Naive B cell (primary cell): ENCODE measurements at regions not wholly inside any gene's neighbourhood (a gene's known extent, or its start where the extent isn't known, plus 50 kb on each side); places are given as distances from the start of the nearest gene placed in this dataset.

Experiments
- ATAC-seq, 2 donors: fragments of 150-1000 bp; cut with Tn5 transposase; 2 replicates each; pipeline ENCODE4 v1.10.0; 2021; ENCODE audit warnings: low read depth in 2 of 2, mild to moderate bottlenecking in 2 of 2, moderate library complexity in 2 of 2
- DNase-seq: peaks from one replicate; pipeline ENCODE4 v3.0.0; 2022
- H3K27ac Mint-ChIP-seq, 6 donors: one replicate each; pipeline ENCODE4 v1.8.0; 2020 to 2022; ENCODE audit warnings: mild to moderate bottlenecking in 6 of 6, mixed read lengths in 6 of 6, moderate library complexity in 5 of 6, inconsistent platforms in 2 of 6
- H3K27me3 Mint-ChIP-seq, 3 donors: one replicate each; pipeline ENCODE4 v1.8.0; 2021 to 2022; ENCODE audit warnings: mixed read lengths in 3 of 3, mild to moderate bottlenecking in 1 of 3
- H3K36me3 Mint-ChIP-seq, 2 donors: one replicate each; pipeline ENCODE4 v1.8.0; 2020 to 2022; ENCODE audit warnings: mixed read lengths in 2 of 2, inconsistent platforms in 1 of 2, mild to moderate bottlenecking in 1 of 2
- H3K4me1 Mint-ChIP-seq, 3 donors: one replicate each; pipeline ENCODE4 v1.8.0; 2020 to 2022; ENCODE audit warnings: mixed read lengths in 3 of 3, inconsistent platforms in 1 of 3, mild to moderate bottlenecking in 1 of 3, moderate library complexity in 1 of 3
- H3K4me3 Mint-ChIP-seq, 8 donors: one replicate each; pipeline ENCODE4 v1.8.0; 2020 to 2022; ENCODE audit warnings: mild to moderate bottlenecking in 8 of 8, mixed read lengths in 8 of 8, moderate library complexity in 8 of 8, inconsistent platforms in 2 of 8
- H3K9me3 Mint-ChIP-seq, 7 donors: one replicate each; pipeline ENCODE4 v1.8.0; 2020 to 2022; ENCODE audit warnings: mixed read lengths in 7 of 7, mild to moderate bottlenecking in 5 of 7, inconsistent platforms in 2 of 7, moderate library complexity in 1 of 7

DNA sequence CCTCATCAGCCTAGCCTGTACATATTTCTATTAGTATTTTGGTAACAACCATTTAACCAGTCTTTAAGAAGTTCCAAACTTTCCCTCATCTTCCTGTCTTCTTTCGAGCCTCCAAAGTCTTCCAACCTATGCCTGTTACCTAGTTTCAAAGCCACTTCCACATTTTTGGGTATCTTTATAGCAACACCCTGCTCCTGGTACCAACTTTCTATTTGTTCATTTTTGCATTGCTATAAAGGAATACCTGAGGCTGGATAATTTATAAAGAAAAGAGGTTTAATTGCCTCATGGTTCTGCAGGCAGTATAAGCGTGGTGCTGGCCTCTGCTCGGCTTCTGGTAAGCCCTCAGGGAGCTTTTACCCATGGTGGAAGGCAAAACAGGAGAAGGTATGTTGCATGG is 578.8 kb upstream of the AUTS2 start:
- peaks cover 0 to 8% of the 10 kb centered on the region in 2 donors for H3K36me3 Mint-ChIP-seq
- H3K27ac Mint-ChIP-seq: no peak overlapping the region
- no peak overlapping the region for H3K4me3 Mint-ChIP-seq
- H3K27me3 Mint-ChIP-seq: peaks cover 0 to 10% (median 0%) of the 10 kb centered on the region in 3 donors
- H3K9me3 Mint-ChIP-seq: peaks cover 11 to 41% (median 17%) of the 10 kb centered on the region in 7 donors
- H3K4me1 Mint-ChIP-seq: no peaks in the 10 kb centered on the region
- ATAC-seq (no peak), DNase-seq (no peak)

DNA sequence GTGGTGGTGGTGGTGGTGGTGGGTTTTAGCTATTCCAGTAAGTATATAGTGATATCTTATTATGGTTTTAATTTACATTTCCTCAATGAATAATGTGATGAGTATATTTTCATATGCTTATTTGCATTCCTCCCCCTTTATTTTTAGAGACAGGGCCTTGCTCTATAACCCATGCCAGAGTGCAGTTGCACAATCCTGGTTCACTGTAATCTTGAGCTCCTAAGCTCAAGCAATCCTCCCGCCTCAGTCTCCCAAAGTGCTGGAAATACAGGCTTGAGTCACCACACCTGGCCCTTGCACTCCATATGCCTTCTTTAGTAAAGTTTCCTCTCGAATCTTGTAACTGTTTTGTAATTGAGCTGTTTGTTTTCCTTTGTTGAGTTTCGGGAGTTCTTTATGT is 577.7 kb upstream of the AUTS2 start:
- DNase-seq (no peak), ATAC-seq (no peak)
- no peak overlapping the region for H3K4me3 Mint-ChIP-seq
- H3K9me3 Mint-ChIP-seq: peaks cover 13 to 30% (median 16%) of the 10 kb centered on the region in 7 donors
- no peaks in the 10 kb centered on the region for H3K4me1 Mint-ChIP-seq
- no peak overlapping the region for H3K27ac Mint-ChIP-seq
- peaks cover 0 to 8% of the 10 kb centered on the region in 2 donors for H3K36me3 Mint-ChIP-seq
- peaks cover 0 to 10% (median 0%) of the 10 kb centered on the region in 3 donors for H3K27me3 Mint-ChIP-seq

DNA sequence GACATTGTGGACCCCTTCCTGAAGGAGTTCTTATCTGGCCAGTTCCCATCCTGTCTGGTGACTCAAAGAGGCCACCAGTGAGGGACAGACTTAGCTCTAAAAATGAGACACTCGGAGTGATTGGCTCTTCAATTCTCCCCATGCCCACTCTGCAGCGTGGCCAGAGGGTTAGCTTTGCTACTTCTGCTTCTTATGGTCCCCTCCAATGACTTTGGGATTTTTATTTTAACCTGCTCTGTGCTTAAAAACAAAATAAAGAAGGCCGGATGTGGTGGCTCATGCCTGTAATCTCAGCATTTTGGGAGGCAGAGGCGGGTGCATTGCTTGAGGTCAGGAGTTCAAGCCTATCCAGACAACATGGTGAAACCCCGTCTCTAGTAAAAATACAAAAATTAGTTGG is 573.0 kb upstream of the AUTS2 start:
- peaks cover 0 to 3% (median 0%) of the 10 kb centered on the region in 3 donors for H3K27me3 Mint-ChIP-seq
- peaks cover 3 to 14% (median 8%) of the 10 kb centered on the region in 7 donors for H3K9me3 Mint-ChIP-seq

DNA sequence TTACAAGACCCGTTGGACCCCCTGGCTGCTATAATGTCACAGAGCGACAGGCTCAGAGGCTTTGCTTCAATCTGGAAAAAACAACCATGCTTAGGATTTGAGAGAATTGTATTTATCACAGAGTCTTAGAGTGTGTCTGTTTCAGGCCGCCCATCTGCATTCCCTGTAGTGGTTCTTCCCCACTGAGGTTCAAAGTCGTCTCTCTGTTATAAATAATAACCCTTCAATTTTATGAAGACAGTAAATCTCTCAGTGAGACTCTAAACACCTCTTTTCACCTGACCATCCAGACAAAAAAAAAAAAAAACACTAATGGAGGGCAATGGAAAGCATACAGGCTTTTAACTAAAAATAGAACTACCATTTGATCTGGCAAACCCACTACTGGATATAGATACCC is 565.4 kb upstream of the AUTS2 start:
- no peaks in the 10 kb centered on the region for H3K4me1 Mint-ChIP-seq
- no peaks in the 10 kb centered on the region for H3K27me3 Mint-ChIP-seq
- no peak overlapping the region for H3K4me3 Mint-ChIP-seq
- ATAC-seq (no peak), DNase-seq (no peak)
- no peak overlapping the region for H3K27ac Mint-ChIP-seq
- H3K36me3 Mint-ChIP-seq: no peaks in the 10 kb centered on the region
- peaks cover 0 to 7% (median 3%) of the 10 kb centered on the region in 7 donors for H3K9me3 Mint-ChIP-seq

More for the DNA sequence above, 573.0 kb upstream of the AUTS2 start:
- Mint-ChIP-seq H3K36me3 (no peaks in the 10 kb centered on the region), H3K27ac (no peak overlapping the region), H3K4me3 (no peak overlapping the region), H3K4me1 (no peaks in the 10 kb centered on the region)
- no peak for DNase-seq
- ATAC-seq: no peak

DNA sequence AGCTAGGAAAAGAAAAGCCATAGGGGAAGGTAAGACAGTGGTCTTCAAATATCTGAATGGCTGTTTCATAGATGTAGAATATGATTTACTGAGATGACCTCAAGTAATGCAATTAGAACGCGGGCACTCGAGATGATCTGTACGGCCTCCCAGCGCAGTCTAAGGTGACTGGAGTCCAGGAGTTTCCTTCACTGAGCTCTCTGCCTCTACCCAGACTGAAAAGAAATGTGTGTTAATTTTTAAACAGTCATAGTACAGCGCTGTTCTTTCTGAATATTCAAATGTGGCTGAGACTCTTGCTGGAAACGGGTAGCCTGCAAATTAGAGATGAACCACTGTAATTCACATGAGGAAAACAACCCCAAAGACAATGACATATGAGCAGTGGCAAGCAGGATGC is 562.4 kb upstream of the AUTS2 start:
- Mint-ChIP-seq H3K9me3 (peaks cover 0 to 7% (median 0%) of the 10 kb centered on the region in 7 donors), H3K27ac (no peak overlapping the region), H3K36me3 (no peaks in the 10 kb centered on the region), H3K4me3 (no peak overlapping the region), H3K27me3 (no peaks in the 10 kb centered on the region), H3K4me1 (no peaks in the 10 kb centered on the region)
- DNase-seq: no peak
- no peak for ATAC-seq

DNA sequence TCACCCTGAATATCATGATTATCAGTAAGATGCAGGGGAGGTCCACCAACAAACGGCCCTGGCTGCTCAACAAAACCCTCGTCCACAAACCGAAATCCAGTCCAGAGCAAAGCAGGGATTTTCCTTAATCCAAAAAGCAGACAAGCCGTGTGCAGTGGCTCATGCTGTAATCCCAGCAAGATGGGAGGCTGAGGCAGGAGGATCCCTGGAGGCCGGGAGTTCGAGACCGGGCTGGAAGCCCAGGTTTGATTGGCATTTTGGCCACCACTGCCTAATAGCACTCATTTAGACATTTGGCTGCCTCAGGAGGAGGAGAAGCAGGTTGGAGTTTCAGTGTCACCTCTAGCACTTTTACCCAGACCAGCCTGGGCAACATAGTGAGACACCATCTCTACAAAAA is 562.0 kb upstream of the AUTS2 start:
- Mint-ChIP-seq H3K27ac (no peak overlapping the region), H3K4me3 (no peak overlapping the region), H3K9me3 (peaks cover 0 to 7% (median 0%) of the 10 kb centered on the region in 7 donors), H3K36me3 (no peaks in the 10 kb centered on the region), H3K27me3 (no peaks in the 10 kb centered on the region), H3K4me1 (no peaks in the 10 kb centered on the region)
- ATAC-seq: no peak
- DNase-seq: no peak

DNA sequence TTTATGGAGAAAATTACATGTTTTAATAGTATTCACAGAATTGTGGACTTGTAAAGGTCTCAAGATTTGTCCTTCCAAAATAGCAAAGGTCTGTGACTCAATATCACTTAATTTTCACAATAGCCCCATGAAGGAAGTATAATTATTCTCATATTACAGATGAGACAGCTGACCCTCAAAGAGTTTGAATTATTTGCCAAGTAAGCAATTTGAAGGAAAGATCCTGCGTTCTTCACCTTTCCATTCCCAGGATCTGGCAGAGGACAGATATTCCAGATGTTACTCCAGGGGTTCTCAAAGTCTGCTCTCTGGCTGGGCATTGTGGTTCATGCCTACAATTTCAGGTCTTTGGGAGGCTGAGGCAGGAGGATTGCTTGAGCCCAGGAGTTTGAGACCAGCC is 559.4 kb upstream of the AUTS2 start:
- no peak overlapping the region for H3K4me3 Mint-ChIP-seq
- no peak overlapping the region for H3K27ac Mint-ChIP-seq
- peaks cover 0 to 28% (median 18%) of the 10 kb centered on the region in 7 donors for H3K9me3 Mint-ChIP-seq
- no peaks in the 10 kb centered on the region for H3K4me1 Mint-ChIP-seq
- H3K27me3 Mint-ChIP-seq: peaks cover 0 to 5% (median 3%) of the 10 kb centered on the region in 3 donors
- no peak for DNase-seq
- peaks cover 0 to 9% of the 10 kb centered on the region in 2 donors for H3K36me3 Mint-ChIP-seq
- no peak for ATAC-seq

DNA sequence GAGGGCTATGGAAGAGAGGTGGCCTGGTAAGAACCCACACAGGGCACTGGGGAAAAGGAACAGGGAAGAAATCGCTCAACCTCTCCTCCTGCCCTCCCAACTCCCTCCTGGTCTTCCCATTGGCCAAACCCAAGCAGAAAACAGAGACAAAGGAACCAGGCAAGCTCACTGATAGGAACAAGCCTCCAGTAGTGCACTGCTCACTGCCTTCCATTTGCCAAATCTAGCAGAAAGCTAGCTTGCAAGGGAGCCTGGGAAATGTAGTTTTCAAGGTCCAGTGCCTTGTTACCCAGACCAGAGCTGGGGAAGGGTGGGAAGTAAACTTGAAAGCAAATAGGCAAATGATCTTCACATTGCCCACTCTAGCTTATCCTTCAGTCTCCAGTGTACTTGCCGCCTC is 556.1 kb upstream of the AUTS2 start:
- Mint-ChIP-seq H3K36me3 (peaks cover 0 to 9% of the 10 kb centered on the region in 2 donors), H3K9me3 (peaks cover 0 to 48% (median 29%) of the 10 kb centered on the region in 7 donors), H3K27ac (no peak overlapping the region), H3K4me1 (no peaks in the 10 kb centered on the region), H3K4me3 (no peak overlapping the region), H3K27me3 (peaks cover under 1 to 13% (median 10%) of the 10 kb centered on the region in 3 donors)
- no peak for DNase-seq
- ATAC-seq: no peak

DNA sequence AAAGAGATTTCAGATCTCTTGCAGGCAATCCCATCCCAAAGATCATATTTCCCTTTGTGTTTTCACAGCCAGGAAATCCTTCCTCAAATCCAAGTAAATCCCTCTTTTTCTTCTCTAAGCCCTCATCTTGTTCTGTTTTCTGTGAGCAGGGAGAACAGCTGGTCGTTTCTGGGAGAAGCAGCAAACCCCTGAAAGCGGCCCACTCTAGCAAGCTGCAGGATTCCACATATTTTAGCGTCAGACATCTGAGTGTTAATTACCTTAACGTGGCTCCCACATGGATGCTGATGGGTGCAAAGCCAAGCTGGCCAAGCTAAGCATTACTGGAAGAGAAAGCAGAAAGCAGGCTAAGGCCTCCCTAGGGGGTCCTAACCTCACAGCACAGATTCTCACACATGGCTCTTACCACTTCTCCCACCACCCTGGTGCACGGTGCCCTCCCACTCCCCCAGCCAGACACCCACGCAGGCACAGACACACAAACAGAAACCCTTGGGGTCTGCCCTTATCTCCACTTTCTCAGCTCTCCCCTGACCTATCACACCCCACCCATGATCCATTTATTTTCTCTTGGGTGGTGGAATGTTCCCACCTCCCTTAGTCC is 551.0 kb upstream of the AUTS2 start:
- Mint-ChIP-seq H3K4me1 (no peaks in the 10 kb centered on the region), H3K36me3 (peaks cover 0 to under 1% of the 10 kb centered on the region in 2 donors), H3K27ac (no peak overlapping the region), H3K27me3 (peaks cover 9 to 21% (median 11%) of the 10 kb centered on the region in 3 donors), H3K4me3 (no peak overlapping the region), H3K9me3 (peaks cover 0 to 49% (median 28%) of the 10 kb centered on the region in 7 donors)
- ATAC-seq (no peak), DNase-seq (no peak)

DNA sequence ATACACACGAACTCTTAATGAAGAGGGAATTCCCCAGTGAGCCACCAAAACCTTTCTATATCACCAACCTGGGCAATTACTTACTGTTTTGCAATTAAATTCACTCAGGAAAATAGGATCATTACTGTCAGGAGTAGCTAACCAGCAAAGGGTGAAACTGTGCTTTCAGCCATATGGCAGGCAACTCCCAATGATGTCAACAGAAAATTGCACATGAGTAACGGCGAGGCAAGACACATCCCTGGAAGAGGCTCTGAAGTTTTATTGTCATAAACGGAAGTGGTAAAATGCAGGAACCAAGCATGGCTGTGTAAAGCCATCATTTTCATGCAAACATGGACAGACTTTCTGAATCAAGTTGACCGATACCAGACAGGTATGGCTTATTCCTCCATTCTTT is 548.9 kb upstream of the AUTS2 start:
- H3K4me3 Mint-ChIP-seq: no peak overlapping the region

DNA sequence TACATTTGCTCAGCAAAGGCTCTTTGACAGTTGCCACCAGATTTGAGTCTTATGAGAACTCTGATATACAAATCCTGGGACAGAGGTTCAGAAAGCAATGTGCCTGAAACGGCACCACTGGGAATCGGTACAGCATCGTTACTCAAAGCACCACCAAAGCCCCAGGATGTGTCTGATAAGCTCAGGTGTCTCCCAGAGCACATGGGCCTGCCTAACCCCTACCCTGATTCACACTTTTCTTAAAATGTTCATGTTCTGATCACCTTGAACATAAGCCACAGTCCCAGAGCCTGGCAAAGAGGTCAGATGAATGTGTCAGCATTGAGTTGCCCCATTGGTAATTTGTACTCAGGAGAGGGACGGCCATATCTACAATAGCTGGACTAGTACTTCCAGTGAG is 545.8 kb upstream of the AUTS2 start:
- Mint-ChIP-seq H3K4me1 (no peaks in the 10 kb centered on the region), H3K27ac (no peak overlapping the region), H3K4me3 (no peak overlapping the region), H3K27me3 (peaks cover 5 to 8% (median 7%) of the 10 kb centered on the region in 3 donors), H3K36me3 (no peaks in the 10 kb centered on the region), H3K9me3 (peaks cover 0 to 21% (median 9%) of the 10 kb centered on the region in 7 donors)
- ATAC-seq: no peak
- no peak for DNase-seq

More for the DNA sequence above, 548.9 kb upstream of the AUTS2 start:
- Mint-ChIP-seq H3K4me1 (no peaks in the 10 kb centered on the region), H3K9me3 (peaks cover 0 to 32% (median 17%) of the 10 kb centered on the region in 7 donors), H3K36me3 (no peaks in the 10 kb centered on the region), H3K27ac (no peak overlapping the region), H3K27me3 (peaks cover 9 to 17% (median 15%) of the 10 kb centered on the region in 3 donors)
- ATAC-seq (no peak), DNase-seq (no peak)

DNA sequence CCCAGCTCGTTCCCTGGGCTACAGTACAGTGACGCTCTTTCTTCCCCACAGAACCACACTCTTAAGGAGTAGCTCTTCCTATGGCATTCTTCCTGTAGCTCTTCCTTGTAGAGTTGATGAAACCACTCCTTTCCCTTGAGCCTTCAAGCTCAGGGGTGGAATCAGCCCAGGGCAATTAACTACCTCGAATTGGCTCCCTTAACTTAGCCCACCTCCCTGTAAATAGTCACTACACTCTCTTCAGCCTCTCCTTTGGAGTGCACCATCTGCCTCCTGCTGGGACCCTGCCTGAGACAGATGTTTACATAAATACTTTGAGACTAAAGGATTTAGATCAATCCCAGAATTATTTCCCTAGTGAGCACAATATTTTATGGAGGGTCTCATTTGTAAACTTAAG is 537.8 kb upstream of the AUTS2 start:
- Mint-ChIP-seq H3K27me3 (peaks cover 0 to 5% (median 4%) of the 10 kb centered on the region in 3 donors), H3K4me1 (no peaks in the 10 kb centered on the region), H3K27ac (no peak overlapping the region), H3K9me3 (peaks cover 5 to 17% (median 9%) of the 10 kb centered on the region in 7 donors), H3K36me3 (no peaks in the 10 kb centered on the region), H3K4me3 (no peak overlapping the region)
- no peak for ATAC-seq
- DNase-seq: no peak

DNA sequence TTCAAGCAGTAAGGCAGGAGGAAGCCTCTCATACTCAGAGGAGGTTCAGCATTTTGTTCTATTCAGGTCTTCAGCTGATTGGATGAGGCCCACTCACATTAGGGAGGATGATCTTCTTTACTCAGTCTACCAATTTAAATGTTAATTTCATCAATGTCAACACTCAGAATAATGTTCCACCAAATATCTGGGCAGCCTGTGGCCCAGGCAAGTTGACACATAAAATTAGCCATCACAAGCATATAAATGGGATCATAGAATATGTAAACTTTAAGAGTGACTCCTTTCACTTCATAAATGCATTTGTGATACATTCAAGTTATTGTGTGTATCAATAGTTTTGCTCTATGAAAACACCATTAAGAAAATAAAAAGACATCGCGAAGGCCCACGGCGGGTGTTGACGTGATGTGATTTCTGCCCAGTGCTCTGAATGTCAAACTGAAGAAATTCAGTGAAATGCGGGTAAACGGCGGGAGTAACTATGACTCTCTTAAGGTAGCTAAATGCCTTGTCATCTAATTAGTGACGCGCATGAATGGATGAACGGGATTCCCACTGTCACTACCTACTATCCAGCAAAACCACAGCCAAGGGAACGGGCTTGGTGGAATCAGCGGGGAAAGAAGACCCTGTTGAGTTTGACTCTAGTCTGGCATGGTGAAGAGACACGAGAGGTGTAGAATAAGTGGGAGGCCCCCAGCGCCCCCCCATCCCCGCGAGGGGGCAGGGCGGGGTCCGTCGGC is 536.1 kb upstream of the AUTS2 start:
- Mint-ChIP-seq H3K27ac (no peak overlapping the region), H3K4me1 (no peaks in the 10 kb centered on the region), H3K36me3 (no peaks in the 10 kb centered on the region), H3K27me3 (peaks cover 3 to 9% (median 7%) of the 10 kb centered on the region in 3 donors), H3K4me3 (no peak overlapping the region), H3K9me3 (peaks cover 6 to 25% (median 13%) of the 10 kb centered on the region in 7 donors)
- no peak for DNase-seq
- no peak for ATAC-seq

DNA sequence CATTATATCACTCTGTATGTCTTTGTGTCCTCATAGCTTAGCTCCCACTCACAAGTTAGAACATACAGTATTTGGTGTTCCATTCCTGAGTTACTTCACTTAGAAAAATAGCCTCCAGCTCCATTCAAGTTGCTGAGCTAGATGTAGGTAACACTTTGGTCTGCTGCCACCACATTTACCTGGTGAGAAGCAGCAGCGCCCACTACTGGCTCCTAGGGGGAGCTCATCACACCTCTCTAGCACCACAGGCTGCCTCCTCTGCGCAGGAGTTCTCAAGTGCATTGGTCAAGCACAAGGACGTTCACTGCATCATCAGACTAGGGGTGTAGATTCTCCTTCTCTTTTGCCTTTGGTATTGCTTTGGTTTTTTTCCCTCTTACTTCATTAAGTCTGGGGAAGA is 530.9 kb upstream of the AUTS2 start:
- Mint-ChIP-seq H3K9me3 (peaks cover 0 to 32% (median 8%) of the 10 kb centered on the region in 7 donors), H3K27me3 (peaks cover 5 to 23% (median 22%) of the 10 kb centered on the region in 3 donors), H3K27ac (no peak overlapping the region), H3K4me3 (no peak overlapping the region), H3K4me1 (no peaks in the 10 kb centered on the region), H3K36me3 (no peaks in the 10 kb centered on the region)
- no peak for DNase-seq
- ATAC-seq: no peak
